IPS-15b (cell line): ENCODE measurements at regions not wholly inside any gene's neighbourhood (a gene's known extent, or its start where the extent isn't known, plus 50 kb on each side); places are given as distances from the start of the nearest gene placed in this dataset.

ENCODE experiments used
- H3K27me3 ChIP-seq: one replicate; pipeline ENCODE4 v1.6.1; 2013; ENCODE audit warnings: low read length; ENCODE audit not compliant: control insufficient read depth, insufficient read depth
- H3K36me3 ChIP-seq: one replicate; pipeline ENCODE4 v1.6.1; 2013; ENCODE audit warnings: low read length; ENCODE audit not compliant: control insufficient read depth, insufficient read depth
- H3K4me1 ChIP-seq: one replicate; pipeline ENCODE4 v1.6.1; 2013; ENCODE audit warnings: mild to moderate bottlenecking, low read length; ENCODE audit not compliant: control insufficient read depth, insufficient read depth
- H3K4me3 ChIP-seq: one replicate; pipeline ENCODE4 v1.5.1; 2013; ENCODE audit warnings: low read depth, low read length
- H3K9ac ChIP-seq: one replicate; pipeline ENCODE4 v1.6.1; 2013; ENCODE audit warnings: low read depth, mild to moderate bottlenecking, low read length
- H3K9me3 ChIP-seq: one replicate; pipeline ENCODE4 v1.6.1; 2013; ENCODE audit warnings: mild to moderate bottlenecking, low read length; ENCODE audit not compliant: control insufficient read depth, insufficient read depth

DNA sequence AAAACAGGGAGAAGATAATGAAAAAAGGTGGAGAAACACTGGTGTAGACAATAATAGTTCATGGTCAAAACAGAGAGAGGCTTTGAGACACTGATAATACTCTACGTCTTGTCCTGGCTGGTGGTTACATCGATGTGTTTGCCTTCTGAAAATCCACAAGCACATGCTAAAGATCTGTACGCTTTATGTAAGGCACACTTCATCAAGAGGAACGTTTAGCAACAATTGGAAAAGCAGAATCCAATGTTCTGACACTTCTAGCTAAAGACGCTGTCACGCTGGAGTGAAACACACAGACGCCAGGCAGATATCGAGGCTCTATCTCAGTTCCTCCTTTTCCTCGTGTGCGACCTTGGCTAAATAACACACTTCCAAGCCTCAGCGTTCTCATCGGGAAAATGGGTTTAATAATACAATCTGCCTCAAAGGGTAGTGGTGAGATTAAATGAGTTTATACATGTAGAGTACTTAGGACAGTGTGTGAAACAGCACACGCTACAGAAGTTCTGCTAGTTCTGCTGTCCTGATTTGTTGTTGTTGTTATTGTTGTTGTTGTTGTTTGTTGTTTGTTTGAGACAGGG, 386.1 kb downstream of the SETD4 start:
- H3K27me3 ChIP-seq, result no peaks in the 10 kb centered on the region
- no peak overlapping the region for H3K9ac ChIP-seq
- H3K4me3 ChIP-seq, result no peak overlapping the region
- H3K36me3 ChIP-seq, result no peaks in the 10 kb centered on the region
- H3K4me1 ChIP-seq, result no peaks in the 10 kb centered on the region
- no peaks in the 10 kb centered on the region for H3K9me3 ChIP-seq

GRCh38 chr21:35672313-35672712, 388.0 kb downstream of the SETD4 start:
- Histone ChIP-seq H3K27me3 (no peaks in the 10 kb centered on the region), H3K9ac (no peak overlapping the region), H3K9me3 (no peaks in the 10 kb centered on the region), H3K4me1 (no peaks in the 10 kb centered on the region), H3K36me3 (no peaks in the 10 kb centered on the region), H3K4me3 (no peak overlapping the region)

GRCh38 chr21:35664683-35665082, 395.6 kb downstream of the SETD4 start:
- H3K9me3 ChIP-seq, result no peaks in the 10 kb centered on the region
- H3K4me3 ChIP-seq, result no peak overlapping the region
- H3K9ac ChIP-seq, result no peak overlapping the region
- no peaks in the 10 kb centered on the region for H3K27me3 ChIP-seq
- H3K36me3 ChIP-seq, result no peaks in the 10 kb centered on the region
- H3K4me1 ChIP-seq, result no peaks in the 10 kb centered on the region

DNA sequence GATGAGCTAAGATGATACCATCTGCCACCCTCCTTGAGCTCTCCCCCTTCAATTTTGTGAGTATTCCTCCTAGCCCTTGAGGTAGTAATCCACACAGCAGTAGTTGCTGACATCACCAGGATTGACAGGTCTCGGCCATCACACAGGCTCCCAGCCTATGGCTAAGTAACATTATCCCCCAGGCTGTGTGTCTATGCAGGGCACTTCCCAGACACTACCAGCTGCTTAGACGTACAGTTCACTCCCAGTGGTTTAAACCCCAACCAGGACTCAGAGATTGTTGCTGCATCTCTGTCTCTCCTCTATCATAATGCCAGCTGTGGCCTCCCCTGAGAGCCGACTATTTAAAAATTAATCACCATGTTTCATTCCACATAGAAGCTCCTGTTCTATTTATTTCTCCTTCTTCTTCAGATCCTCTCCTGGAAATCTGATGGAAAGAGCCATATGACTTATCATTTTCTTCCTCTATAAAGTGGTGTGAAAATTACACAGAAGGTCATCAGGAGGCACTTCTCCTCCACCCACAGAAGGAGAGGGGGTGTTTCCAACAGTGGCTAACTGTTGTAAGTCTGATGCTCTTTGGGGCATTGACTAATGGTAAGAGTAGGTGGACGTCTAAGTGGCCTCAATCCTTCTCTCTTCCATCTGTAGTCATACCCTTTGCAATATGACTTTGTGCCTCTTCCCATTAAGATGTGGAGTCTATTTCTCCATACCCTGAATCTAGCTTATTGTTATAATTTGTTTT, 396.3 kb downstream of the SETD4 start:
- Histone ChIP-seq H3K9ac (no peak overlapping the region), H3K4me3 (no peak overlapping the region), H3K27me3 (no peaks in the 10 kb centered on the region), H3K4me1 (no peaks in the 10 kb centered on the region), H3K36me3 (no peaks in the 10 kb centered on the region), H3K9me3 (no peaks in the 10 kb centered on the region)

- H3K27me3 ChIP-seq, result no peaks in the 10 kb centered on the region
- no peaks in the 10 kb centered on the region for H3K36me3 ChIP-seq
- no peak overlapping the region for H3K4me3 ChIP-seq
- no peaks in the 10 kb centered on the region for H3K4me1 ChIP-seq
- no peaks in the 10 kb centered on the region for H3K9me3 ChIP-seq
- H3K9ac ChIP-seq, result no peak overlapping the region
These were observed 402.1 kb downstream of the SETD4 start for GRCh38 chr21:35658242-35658641.

GRCh38 chr21:35652872-35653271, 407.5 kb downstream of the SETD4 start:
- no peaks in the 10 kb centered on the region for H3K36me3 ChIP-seq
- no peak overlapping the region for H3K4me3 ChIP-seq
- H3K27me3 ChIP-seq, result no peaks in the 10 kb centered on the region
- H3K4me1 ChIP-seq, result peaks cover 5% of the 10 kb centered on the region
- no peaks in the 10 kb centered on the region for H3K9me3 ChIP-seq
- no peak overlapping the region for H3K9ac ChIP-seq

- Histone ChIP-seq H3K9me3 (no peaks in the 10 kb centered on the region), H3K4me1 (peaks cover 5% of the 10 kb centered on the region), H3K36me3 (no peaks in the 10 kb centered on the region), H3K9ac (no peak overlapping the region), H3K27me3 (no peaks in the 10 kb centered on the region), H3K4me3 (no peak overlapping the region)
These were observed 408.1 kb downstream of the SETD4 start for GRCh38 chr21:35652196-35652595.

- no peak overlapping the region for H3K4me3 ChIP-seq
- H3K9ac ChIP-seq, result no peak overlapping the region
- no peaks in the 10 kb centered on the region for H3K36me3 ChIP-seq
- H3K4me1 ChIP-seq, result peaks cover 5% of the 10 kb centered on the region
- H3K27me3 ChIP-seq, result no peaks in the 10 kb centered on the region
- no peaks in the 10 kb centered on the region for H3K9me3 ChIP-seq
These were observed 409.1 kb downstream of the SETD4 start for GRCh38 chr21:35651196-35651595.

GRCh38 chr21:35649186-35649585, 411.1 kb downstream of the SETD4 start:
- Histone ChIP-seq H3K27me3 (no peaks in the 10 kb centered on the region), H3K4me3 (no peak overlapping the region), H3K9me3 (no peaks in the 10 kb centered on the region), H3K9ac (no peak overlapping the region), H3K4me1 (peaks cover 5% of the 10 kb centered on the region), H3K36me3 (no peaks in the 10 kb centered on the region)

- H3K4me1 ChIP-seq, result peaks cover 5% of the 10 kb centered on the region
- H3K4me3 ChIP-seq, result no peak overlapping the region
- no peak overlapping the region for H3K9ac ChIP-seq
- H3K9me3 ChIP-seq, result no peaks in the 10 kb centered on the region
- H3K36me3 ChIP-seq, result no peaks in the 10 kb centered on the region
- H3K27me3 ChIP-seq, result no peaks in the 10 kb centered on the region
These were observed 411.8 kb downstream of the SETD4 start for GRCh38 chr21:35648512-35648911.

DNA sequence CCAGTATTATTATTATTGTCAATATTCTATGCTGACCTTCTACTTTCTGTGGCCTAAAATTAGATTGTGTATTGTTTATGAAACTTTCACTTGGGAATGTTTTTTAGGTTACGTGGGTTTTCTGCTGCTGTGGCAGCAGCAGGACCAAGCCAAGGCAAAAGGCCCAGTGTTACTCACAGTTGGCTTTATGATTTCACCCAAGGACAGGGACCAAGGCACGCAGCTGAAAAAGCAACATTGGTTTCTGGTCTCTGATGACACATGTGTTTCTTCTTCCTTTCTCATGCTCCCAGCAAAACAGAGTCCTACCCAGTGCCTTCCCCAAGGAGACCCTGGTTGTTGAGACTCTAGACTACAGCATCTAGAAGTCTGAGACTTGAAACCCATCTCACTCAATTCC, 413.7 kb downstream of the SETD4 start:
- H3K9me3 ChIP-seq, result no peaks in the 10 kb centered on the region
- H3K4me1 ChIP-seq, result peaks cover 5% of the 10 kb centered on the region
- no peaks in the 10 kb centered on the region for H3K27me3 ChIP-seq
- no peaks in the 10 kb centered on the region for H3K36me3 ChIP-seq
- no peak overlapping the region for H3K9ac ChIP-seq
- H3K4me3 ChIP-seq, result no peak overlapping the region

GRCh38 chr21:35645991-35646390, 414.3 kb downstream of the SETD4 start:
- peaks cover 5% of the 10 kb centered on the region for H3K4me1 ChIP-seq
- no peaks in the 10 kb centered on the region for H3K36me3 ChIP-seq
- no peak overlapping the region for H3K4me3 ChIP-seq
- no peaks in the 10 kb centered on the region for H3K9me3 ChIP-seq
- H3K9ac ChIP-seq, result no peak overlapping the region
- no peaks in the 10 kb centered on the region for H3K27me3 ChIP-seq
